ENCODE measurements at regions not wholly inside any gene's neighbourhood (a gene's known extent, or its start where the extent isn't known, plus 50 kb on each side); places are given as distances from the start of the nearest gene placed in this dataset.

- H3K27me3 ChIP-seq, result no peaks in the 10 kb centered on the region
- TF ChIP-seq CTCF (IDR thresholded peaks at IDR 0.05), result no peak
- no peak overlapping the region for H3K4me3 ChIP-seq
- intact Hi-C loops (cut with DNase I), result no loop called here
- H3K27ac ChIP-seq, result no peak overlapping the region
- ATAC-seq (no peak), DNase-seq (no peak)
- H3K4me1 ChIP-seq, result no peaks in the 10 kb centered on the region
- no peaks in the 10 kb centered on the region for H3K9me3 ChIP-seq
- H3K36me3 ChIP-seq, result no peaks in the 10 kb centered on the region
These were observed 358.3 kb downstream of the NEK10 start for GRCh38 chr3:27010834-27011233.

- Histone ChIP-seq H3K27me3 (no peaks in the 10 kb centered on the region), H3K36me3 (no peaks in the 10 kb centered on the region), H3K27ac (no peak overlapping the region), H3K9me3 (peaks cover 3% of the 10 kb centered on the region), H3K4me3 (no peak overlapping the region), H3K4me1 (no peaks in the 10 kb centered on the region)
- no peak for TF ChIP-seq CTCF (IDR thresholded peaks at IDR 0.05)
- DNase-seq (no peak), ATAC-seq (no peak)
- intact Hi-C loops (cut with DNase I), result no loop called here
These were observed 347.0 kb downstream of the NEK10 start for GRCh38 chr3:27022096-27022761.

- Histone ChIP-seq H3K27me3 (no peaks in the 10 kb centered on the region), H3K36me3 (no peaks in the 10 kb centered on the region), H3K4me1 (no peaks in the 10 kb centered on the region), H3K4me3 (no peak overlapping the region), H3K27ac (no peak overlapping the region), H3K9me3 (peaks cover 3% of the 10 kb centered on the region)
- intact Hi-C loops (cut with DNase I), result no loop called here
- DNase-seq (no peak), ATAC-seq (no peak)
- no peak for TF ChIP-seq CTCF (IDR thresholded peaks at IDR 0.05)
These were observed 344.7 kb downstream of the NEK10 start for GRCh38 chr3:27024493-27024892.

GRCh38 chr3:27025718-27026117, 343.5 kb downstream of the NEK10 start:
- TF ChIP-seq CTCF (IDR thresholded peaks at IDR 0.05), result no peak
- Histone ChIP-seq H3K36me3 (no peaks in the 10 kb centered on the region), H3K9me3 (no peaks in the 10 kb centered on the region), H3K4me3 (no peak overlapping the region), H3K27me3 (no peaks in the 10 kb centered on the region), H3K4me1 (no peaks in the 10 kb centered on the region), H3K27ac (no peak overlapping the region)
- DNase-seq (no peak), ATAC-seq (no peak)
- intact Hi-C loops (cut with DNase I), result no loop called here

- no peaks in the 10 kb centered on the region for H3K9me3 ChIP-seq
- ATAC-seq (no peak), DNase-seq (no peak)
- TF ChIP-seq CTCF (IDR thresholded peaks at IDR 0.05), result no peak
- no peak overlapping the region for H3K27ac ChIP-seq
- intact Hi-C loops (cut with DNase I), result no loop called here
- no peaks in the 10 kb centered on the region for H3K4me1 ChIP-seq
- H3K36me3 ChIP-seq, result no peaks in the 10 kb centered on the region
- no peaks in the 10 kb centered on the region for H3K27me3 ChIP-seq
- H3K4me3 ChIP-seq, result no peak overlapping the region
These were observed 337.7 kb downstream of the NEK10 start for GRCh38 chr3:27031476-27031875.

GRCh38 chr3:27034255-27034654, 334.9 kb downstream of the NEK10 start:
- H3K27me3 ChIP-seq, result no peaks in the 10 kb centered on the region
- no peak for ATAC-seq
- no peaks in the 10 kb centered on the region for H3K9me3 ChIP-seq
- intact Hi-C loops (cut with DNase I), result no loop called here
- DNase-seq, result no peak
- H3K27ac ChIP-seq, result no peak overlapping the region
- no peak for TF ChIP-seq CTCF (IDR thresholded peaks at IDR 0.05)
- H3K4me1 ChIP-seq, result no peaks in the 10 kb centered on the region
- no peaks in the 10 kb centered on the region for H3K36me3 ChIP-seq
- H3K4me3 ChIP-seq, result no peak overlapping the region
